Spleen (tissue), 11 donors: ENCODE measurements at regions not wholly inside any gene's neighbourhood (a gene's known extent, or its start where the extent isn't known, plus 50 kb on each side); places are given as distances from the start of the nearest gene placed in this dataset.

ENCODE experiments used
- DNase-seq: peaks from one replicate; pipeline ENCODE4 v3.0.0-alpha.2; 2020
- H3K27ac ChIP-seq, 8 donors: fragments of 200-600 bp; sonication (generic) in 7 of 8; 1 replicate in 4 of 8; 2 replicates in 4 of 8; pipeline versions ENCODE4 v1.5.0 to v1.8.0; 2016 to 2021; ENCODE audit warnings: inconsistent platforms in 4 of 8, mild to moderate bottlenecking in 4 of 8, moderate library complexity in 1 of 8
- H3K27me3 ChIP-seq, 7 donors: fragments of 200-600 bp; sonication (generic) in 6 of 7; replicated peaks in 1 of 7; 1 replicate in 4 of 7; 2 replicates in 3 of 7; pipeline versions ENCODE4 v1.5.0 to v1.8.0; 2016 to 2021; ENCODE audit warnings: inconsistent platforms in 3 of 7, mild to moderate bottlenecking in 1 of 7
- H3K36me3 ChIP-seq, 6 donors: fragments of 200-600 bp; sonication (generic) in 5 of 6; 1 replicate in 4 of 6; 2 replicates in 2 of 6; pipeline versions ENCODE4 v1.5.0 to v1.8.0; 2016 to 2021; ENCODE audit warnings: inconsistent platforms in 2 of 6
- H3K4me1 ChIP-seq, 6 donors: fragments of 200-600 bp; sonication (generic) in 5 of 6; 1 replicate in 3 of 6; 2 replicates in 3 of 6; pipeline versions ENCODE4 v1.5.0 to v1.8.0; 2016 to 2021; ENCODE audit warnings: inconsistent platforms in 3 of 6
- H3K4me3 ChIP-seq, 8 donors: fragments of 200-600 bp; sonication (generic) in 7 of 8; 1 replicate in 4 of 8; 2 replicates in 4 of 8; pipeline versions ENCODE4 v1.5.0 to v1.8.0; 2016 to 2021; ENCODE audit warnings: inconsistent platforms in 4 of 8, mild to moderate bottlenecking in 4 of 8, moderate library complexity in 2 of 8
- H3K9me3 ChIP-seq, 8 donors: fragments of 200-600 bp; sonication (generic) in 7 of 8; 1 replicate in 4 of 8; 2 replicates in 4 of 8; pipeline versions ENCODE4 v1.5.0 to v1.8.0; 2016 to 2021; ENCODE audit warnings: inconsistent platforms in 4 of 8
- CTCF ChIP-seq, 11 experiments: fragments of 200-600 bp in 7 of 11; fragments of 450-650 bp in 4 of 11; sonication (generic) in 4 of 11; IDR thresholded peaks in 8 of 11; conservative IDR thresholded peaks in 3 of 11; 1 replicate in 7 of 11; 2 replicates in 4 of 11; pipeline versions ENCODE4 v1.4.0 to v1.8.0; 2016 to 2021; ENCODE audit warnings: antibody characterized with exemption in 11 of 11, inconsistent platforms in 4 of 11, mild to moderate bottlenecking in 1 of 11
- POLR2A ChIP-seq, 3 donors: fragments of 450-650 bp; IDR thresholded peaks; one replicate each; pipeline ENCODE4 v1.5.1; 2017; ENCODE audit warnings: antibody characterized with exemption in 3 of 3, mild to moderate bottlenecking in 1 of 3
- POLR2AphosphoS5 ChIP-seq, 3 donors: sonication (generic); formaldehyde crosslinking; IDR thresholded peaks; one replicate each; pipeline ENCODE4 v1.5.1; 2017; ENCODE audit warnings: antibody characterized with exemption in 3 of 3
- WGBS, 5 donors: extraction: QIAGEN DNeasy Blood & Tissue Kit in 3 of 5; methylation state at CpG; one replicate each; pipeline versions ENCODE4 v1.1.5 to v1.1.7; 2013 to 2018; 5-methylcytosine and 5-hydroxymethylcytosine counted together
- intact Hi-C: fragments of 100-400 bp; cut with DNase I; formaldehyde crosslinking; loops from one replicate; pipeline ENCODE4 v1.15.0; 2023; ENCODE audit warnings: low total_unique reads
- donor health status: healthy with polysubstance abuse.
- donor health status: DM: no; HTN: no; CAD: no; lungs with moderate emphysema.
- donor health status: DM: no; HTN: no; CAD: no.
- donor health status: Bipolar disorder and iron deficiency.
- donor health status: healthy.
- donor health status: DM: no; HTN: no; CAD: no.
- donor health status: DM: yes; HTN: yes; CAD: no.

DNA sequence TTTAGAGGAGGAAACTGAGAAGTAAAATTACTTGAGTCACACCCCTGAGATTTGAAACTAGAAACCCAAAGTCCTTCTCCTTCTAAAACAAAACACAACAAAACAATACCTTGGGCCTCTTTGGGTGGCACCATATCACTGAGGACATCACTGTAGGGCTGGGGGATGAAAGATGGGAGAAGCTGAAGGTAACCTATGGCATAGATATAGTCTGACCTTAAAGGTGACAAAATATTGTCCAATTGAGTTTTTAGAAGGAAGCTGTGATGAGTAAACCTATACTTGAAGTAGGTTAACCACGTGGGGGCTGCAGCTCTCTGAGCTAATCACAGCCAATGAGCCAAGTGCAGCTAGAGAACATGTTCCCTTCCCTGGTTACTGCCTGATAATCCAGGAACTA, 167.4 kb upstream of the CD180 start:
- no peak for DNase-seq
- WGBS, 5 donors, result 57 to 65% (median 64%) methylated on average over 1 of the region's 1 CpG
- Histone ChIP-seq H3K4me3 (no peak overlapping the region), H3K9me3 (no peaks in the 10 kb centered on the region), H3K4me1 (peaks cover 0 to 13% (median 3%) of the 10 kb centered on the region in 6 donors), H3K36me3 (no peaks in the 10 kb centered on the region), H3K27me3 (no peaks in the 10 kb centered on the region), H3K27ac (no peak overlapping the region)
- TF ChIP-seq POLR2A (IDR thresholded peaks at IDR 0.05), result no peak
- no peak for TF ChIP-seq POLR2AphosphoS5 (IDR thresholded peaks at IDR 0.05)
- intact Hi-C loops, result no loop called here

DNA sequence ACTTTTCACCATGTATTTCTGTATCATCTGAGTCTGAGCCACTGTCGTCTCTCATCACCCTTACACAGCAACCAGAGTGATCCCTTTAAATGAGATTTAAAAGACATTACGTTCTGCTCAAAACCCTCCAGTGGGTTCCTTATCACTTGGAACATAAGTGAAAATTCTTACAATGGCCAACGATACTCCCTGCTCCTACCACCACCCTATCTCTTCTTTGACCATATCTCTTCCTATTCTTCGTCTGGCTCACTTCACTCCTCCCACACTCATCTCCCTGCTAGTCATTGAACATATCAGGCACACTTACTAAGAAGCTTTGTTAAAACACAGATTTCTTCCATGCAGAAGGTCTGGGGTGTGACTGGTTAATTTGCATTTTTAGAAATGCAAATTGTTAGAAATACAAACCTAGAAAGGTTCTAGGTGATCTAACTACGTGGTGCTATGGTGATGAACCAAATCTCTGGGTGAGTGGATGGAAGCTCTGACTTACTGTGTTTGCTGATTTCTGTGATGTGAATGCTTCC, 166.6 kb upstream of the CD180 start:
- peaks cover 0 to 13% (median 3%) of the 10 kb centered on the region in 6 donors for H3K4me1 ChIP-seq
- DNase-seq, result no peak
- no peaks in the 10 kb centered on the region for H3K9me3 ChIP-seq
- no peaks in the 10 kb centered on the region for H3K36me3 ChIP-seq
- TF ChIP-seq POLR2A (IDR thresholded peaks at IDR 0.05) (no peak), CTCF (IDR thresholded peaks at IDR 0.05 in 8 of 11, conservative IDR thresholded peaks at IDR 0.05 in 3 of 11) (no peak), POLR2AphosphoS5 (IDR thresholded peaks at IDR 0.05) (no peak)
- H3K4me3 ChIP-seq, result no peak overlapping the region
- no peaks in the 10 kb centered on the region for H3K27me3 ChIP-seq
- H3K27ac ChIP-seq, result no peak overlapping the region
- WGBS, 5 donors, result 86 to 91% (median 89%) methylated on average over 5 of the region's 5 CpGs
- intact Hi-C loops, result no loop called here

DNA sequence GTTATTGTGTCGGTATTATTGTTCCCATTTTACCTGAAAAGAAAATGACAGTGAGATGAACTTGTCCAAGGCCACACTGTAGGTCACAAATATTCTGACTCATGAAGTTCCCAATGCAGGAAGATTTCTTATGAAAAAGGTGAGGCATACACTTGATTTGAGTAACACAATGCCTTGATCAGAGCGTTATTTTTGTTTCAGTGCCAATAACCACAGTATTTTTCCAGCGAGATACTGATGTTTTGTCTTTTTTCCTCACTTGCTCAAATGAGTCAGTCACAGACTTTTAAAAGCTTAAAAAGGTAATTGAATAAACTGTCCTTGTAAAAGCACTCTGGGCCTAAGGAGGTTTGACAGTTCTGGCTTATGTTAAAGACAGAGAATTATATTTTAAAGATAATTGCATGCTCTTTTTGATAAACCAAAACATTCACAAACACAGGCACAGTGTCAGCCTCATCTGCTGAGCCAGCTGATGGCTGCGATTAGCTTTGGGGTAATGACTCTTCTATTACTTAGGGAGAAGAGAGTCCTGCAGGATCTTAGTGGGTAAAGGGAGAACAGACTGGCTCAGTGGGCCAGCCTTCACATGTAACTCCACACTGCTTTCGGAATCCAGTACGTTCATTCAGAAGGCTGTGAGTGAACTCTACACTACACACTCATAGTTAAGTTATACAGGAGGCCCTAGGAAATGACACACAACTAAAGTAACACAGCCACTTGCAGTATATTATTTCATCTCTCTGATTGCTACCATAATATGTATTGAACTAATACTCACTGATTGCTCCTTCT, 165.5 kb upstream of the CD180 start:
- no peak overlapping the region for H3K27ac ChIP-seq
- H3K4me3 ChIP-seq, result no peak overlapping the region
- intact Hi-C loops, result no loop called here
- WGBS, 5 donors, result 84 to 95% (median 94%) methylated on average over 6 of the region's 6 CpGs
- peaks cover 0 to 13% (median 3%) of the 10 kb centered on the region in 6 donors for H3K4me1 ChIP-seq
- DNase-seq, result no peak
- H3K27me3 ChIP-seq, result no peaks in the 10 kb centered on the region
- no peaks in the 10 kb centered on the region for H3K9me3 ChIP-seq
- no peaks in the 10 kb centered on the region for H3K36me3 ChIP-seq
- TF ChIP-seq POLR2AphosphoS5 (IDR thresholded peaks at IDR 0.05), result no peak
- TF ChIP-seq CTCF (IDR thresholded peaks at IDR 0.05 in 8 of 11, conservative IDR thresholded peaks at IDR 0.05 in 3 of 11), result no peak
- TF ChIP-seq POLR2A (IDR thresholded peaks at IDR 0.05), result no peak

GRCh38 chr5:67360047-67360446, 163.4 kb upstream of the CD180 start:
- Histone ChIP-seq H3K27me3 (no peaks in the 10 kb centered on the region), H3K9me3 (no peaks in the 10 kb centered on the region), H3K4me1 (peaks cover 0 to 13% (median 3%) of the 10 kb centered on the region in 6 donors), H3K27ac (peak overlapping the region in 2 of 8 donors; percentile 10 to 45), H3K4me3 (no peak overlapping the region), H3K36me3 (no peaks in the 10 kb centered on the region)
- no peak for DNase-seq
- TF ChIP-seq POLR2AphosphoS5 (IDR thresholded peaks at IDR 0.05) (no peak), POLR2A (IDR thresholded peaks at IDR 0.05) (no peak), CTCF (IDR thresholded peaks at IDR 0.05 in 8 of 11, conservative IDR thresholded peaks at IDR 0.05 in 3 of 11) (no peak)
- WGBS, 5 donors, result 31 to 44% (median 36%) methylated on average over 3 of the region's 3 CpGs
- intact Hi-C loops, result no loop called here
